ENCODE measurements at regions not wholly inside any gene's neighbourhood (a gene's known extent, or its start where the extent isn't known, plus 50 kb on each side); places are given as distances from the start of the nearest gene placed in this dataset.
"Not testable (repeated sequence)": the region's sequence is repeated elsewhere in the genome, so short reads cannot be mapped to it uniquely, and the experiment has no call there.

- DNase-seq: no peak
Observed at GRCh38 chr2:47964277-47964676, 58.0 kb upstream of the FBXO11 start.

- no peak for DNase-seq
Observed at GRCh38 chr2:47964722-47965434, 58.6 kb upstream of the FBXO11 start.

GRCh38 chr2:47976728-47977127 is 70.4 kb upstream of the FBXO11 start:
- not testable (repeated sequence) for DNase-seq

GRCh38 chr2:47984041-47984440 is 77.7 kb upstream of the FBXO11 start:
- DNase-seq: no peak

GRCh38 chr2:47990503-47990902 is 84.2 kb upstream of the FBXO11 start:
- no peak for DNase-seq

GRCh38 chr2:47992671-47993070 is 86.4 kb upstream of the FBXO11 start:
- DNase-seq: no peak

GRCh38 chr2:47996808-47997207 is 90.5 kb upstream of the FBXO11 start:
- DNase-seq: no peak

- DNase-seq: no peak
Observed at GRCh38 chr2:47999512-47999911, 93.2 kb upstream of the FBXO11 start.

GRCh38 chr2:48001498-48001897 is 95.2 kb upstream of the FBXO11 start:
- no peak for DNase-seq

- DNase-seq: no peak
Observed at GRCh38 chr2:48006094-48006493, 99.8 kb upstream of the FBXO11 start.

GRCh38 chr2:48007699-48008268 is 101.5 kb upstream of the FBXO11 start:
- no peak for DNase-seq

GRCh38 chr2:48009256-48009655 is 103.0 kb upstream of the FBXO11 start:
- DNase-seq: no peak

GRCh38 chr2:48015421-48015820 is 109.1 kb upstream of the FBXO11 start:
- no peak for DNase-seq

- no peak for DNase-seq
Observed at GRCh38 chr2:48016225-48017019, 110.1 kb upstream of the FBXO11 start.

GRCh38 chr2:48017136-48017535 is 110.8 kb upstream of the FBXO11 start:
- DNase-seq: no peak

- DNase-seq: no peak
Observed at GRCh38 chr2:48018480-48018879, 112.2 kb upstream of the FBXO11 start.

GRCh38 chr2:48026865-48027264 is 120.6 kb upstream of the FBXO11 start:
- DNase-seq: no peak

GRCh38 chr2:48032765-48033164 is 126.5 kb upstream of the FBXO11 start:
- DNase-seq: no peak

GRCh38 chr2:48034295-48034694 is 128.0 kb upstream of the FBXO11 start:
- no peak for DNase-seq

GRCh38 chr2:48036312-48036711 is 130.0 kb upstream of the FBXO11 start:
- DNase-seq: no peak

- no peak for DNase-seq
Observed at GRCh38 chr2:48039209-48039990, 133.1 kb upstream of the FBXO11 start.

GRCh38 chr2:48043131-48043700 is 136.9 kb upstream of the FBXO11 start:
- no peak for DNase-seq

- no peak for DNase-seq
Observed at GRCh38 chr2:48043746-48044145, 137.4 kb upstream of the FBXO11 start.

Measured in NCI-H345 (cell line).